ENCODE measurements at regions not wholly inside any gene's neighbourhood (a gene's known extent, or its start where the extent isn't known, plus 50 kb on each side); places are given as distances from the start of the nearest gene placed in this dataset.
"Not testable (repeated sequence)": the region's sequence is repeated elsewhere in the genome, so short reads cannot be mapped to it uniquely, and the experiment has no call there.

GRCh38 chr5:174500636-174501035 is 223.7 kb upstream of the MSX2 start:
- DNase-seq: no peak

GRCh38 chr5:174501461-174502069 is 222.8 kb upstream of the MSX2 start:
- DNase-seq: no peak

GRCh38 chr5:174503086-174503460 is 221.3 kb upstream of the MSX2 start:
- no peak for DNase-seq

- no peak for DNase-seq
Measured at GRCh38 chr5:174503461-174504265, 220.7 kb upstream of the MSX2 start.

- DNase-seq: no peak
Measured at GRCh38 chr5:174504266-174504726, 220.1 kb upstream of the MSX2 start.

- no peak for DNase-seq
Measured at GRCh38 chr5:174505621-174506020, 218.8 kb upstream of the MSX2 start.

- DNase-seq: not testable (repeated sequence)
Measured at GRCh38 chr5:174510782-174511453, 213.5 kb upstream of the MSX2 start.

GRCh38 chr5:174511714-174512253 is 212.6 kb upstream of the MSX2 start:
- DNase-seq: no peak

- no peak for DNase-seq
Measured at GRCh38 chr5:174514325-174514724, 210.1 kb upstream of the MSX2 start.

- DNase-seq: no peak
Measured at GRCh38 chr5:174514983-174515394, 209.4 kb upstream of the MSX2 start.

- no peak for DNase-seq
Measured at GRCh38 chr5:174516741-174517140, 207.6 kb upstream of the MSX2 start.

- no peak for DNase-seq
Measured at GRCh38 chr5:174518512-174518911, 205.9 kb upstream of the MSX2 start.

GRCh38 chr5:174520420-174521396 is 203.7 kb upstream of the MSX2 start:
- DNase-seq: no peak

- DNase-seq: no peak
Measured at GRCh38 chr5:174521449-174521848, 202.9 kb upstream of the MSX2 start.

GRCh38 chr5:174522480-174523260 is 201.7 kb upstream of the MSX2 start:
- DNase-seq: no peak

- DNase-seq: no peak
Measured at GRCh38 chr5:174523311-174524071, 200.9 kb upstream of the MSX2 start.

- DNase-seq: no peak
Measured at GRCh38 chr5:174524351-174524750, 200.0 kb upstream of the MSX2 start.

- DNase-seq: no peak
Measured at GRCh38 chr5:174526177-174526576, 198.2 kb upstream of the MSX2 start.

- no peak for DNase-seq
Measured at GRCh38 chr5:174527916-174528540, 196.4 kb upstream of the MSX2 start.

- no peak for DNase-seq
Measured at GRCh38 chr5:174528821-174529544, 195.4 kb upstream of the MSX2 start.

Data from activated CD4-positive, alpha-beta T cell treated with anti-CD3 and anti-CD28 coated beads, Interleukin-10, Interleukin-2, amounts not matched to agents 100 ng/mL and 50 ng/mL, durations not matched to agents 16 hours and 8 hours (primary cell).